GM23338 (cell line): ENCODE measurements at regions not wholly inside any gene's neighbourhood (a gene's known extent, or its start where the extent isn't known, plus 50 kb on each side); places are given as distances from the start of the nearest gene placed in this dataset.

Source experiments
- ATAC-seq: fragments of 200-7000 bp; cut with Tn5 transposase; 3 replicates; pipeline ENCODE4 v1.9.1; 2020
- DNase-seq: peaks from one replicate; pipeline ENCODE4 v3.0.0-alpha.2; 2015; ENCODE audit warnings: low spot score
- H2AFZ ChIP-seq: fragments of 200-600 bp; sonication (generic); 2 replicates; pipeline ENCODE4 v1.8.0; 2016; ENCODE audit warnings: antibody characterized with exemption, mild to moderate bottlenecking, moderate library complexity
- H3F3A ChIP-seq: fragments of 200-600 bp; sonication (generic); replicated peaks from 2 replicates; pipeline ENCODE4 v1.8.0; 2017; ENCODE audit warnings: antibody characterized with exemption, mixed run types, low read depth
- H3K27ac ChIP-seq: fragments of 200-600 bp; sonication (generic); 2 replicates; pipeline ENCODE4 v1.6.1; 2016; ENCODE audit warnings: low read depth
- H3K27me3 ChIP-seq: fragments of 200-600 bp; sonication (generic); 2 replicates; pipeline ENCODE4 v1.8.0; 2016; ENCODE audit warnings: mild to moderate bottlenecking, mixed run types, moderate library complexity; ENCODE audit not compliant: insufficient read depth
- H3K36me3 ChIP-seq: fragments of 200-600 bp; sonication (generic); 2 replicates; pipeline ENCODE4 v1.8.0; 2016; ENCODE audit warnings: mild to moderate bottlenecking; ENCODE audit not compliant: insufficient read depth
- H3K4me1 ChIP-seq: fragments of 200-600 bp; sonication (generic); 2 replicates; pipeline ENCODE4 v1.8.0; 2016; ENCODE audit warnings: mild to moderate bottlenecking, moderate library complexity; ENCODE audit not compliant: insufficient read depth
- H3K4me2 ChIP-seq: fragments of 200-600 bp; sonication (generic); 2 replicates; pipeline ENCODE4 v1.7.1; 2017; ENCODE audit warnings: mixed run types
- H3K4me3 ChIP-seq: fragments of 200-600 bp; sonication (generic); 2 replicates; pipeline ENCODE4 v1.6.1; 2016; ENCODE audit warnings: mixed run types
- H3K79me2 ChIP-seq: fragments of 200-600 bp; sonication (generic); replicated peaks from 2 replicates; pipeline ENCODE4 v1.8.0; 2017; ENCODE audit warnings: mild to moderate bottlenecking; ENCODE audit not compliant: insufficient read depth
- H3K9me2 ChIP-seq: fragments of 200-600 bp; sonication (generic); 2 replicates; pipeline ENCODE4 v1.8.0; 2017; ENCODE audit not compliant: insufficient read depth
- H4K20me1 ChIP-seq: fragments of 200-600 bp; sonication (generic); replicated peaks from 2 replicates; pipeline ENCODE4 v1.8.0; 2017; ENCODE audit warnings: mild to moderate bottlenecking; ENCODE audit not compliant: insufficient read depth
- H3K27ac Mint-ChIP-seq: 2 replicates; pipeline ENCODE4 v1.8.0; 2020; ENCODE audit warnings: inconsistent platforms, mild to moderate bottlenecking, moderate library complexity, mixed read lengths
- H3K27me3 Mint-ChIP-seq: 3 replicates; pipeline ENCODE4 v1.8.0; 2022; ENCODE audit warnings: low read depth, mild to moderate bottlenecking, moderate library complexity, mixed read lengths, inconsistent platforms; ENCODE audit not compliant: insufficient read depth, poor library complexity
- H3K36me3 Mint-ChIP-seq: 3 replicates; pipeline ENCODE4 v1.8.0; 2021; ENCODE audit warnings: low read depth, mild to moderate bottlenecking, inconsistent platforms, moderate library complexity, mixed read lengths
- H3K4me1 Mint-ChIP-seq: 3 replicates; pipeline ENCODE4 v1.8.0; 2020; ENCODE audit warnings: mild to moderate bottlenecking, inconsistent platforms, mixed read lengths
- H3K4me3 Mint-ChIP-seq: 3 replicates; pipeline ENCODE4 v1.8.0; 2021; ENCODE audit warnings: moderate library complexity, mild to moderate bottlenecking, inconsistent platforms, mixed read lengths
- H3K9me3 Mint-ChIP-seq: 3 replicates; pipeline ENCODE4 v1.8.0; 2020; ENCODE audit warnings: moderate library complexity, mild to moderate bottlenecking, inconsistent platforms, mixed read lengths
- JUNB ChIP-seq: IDR thresholded peaks from one replicate; pipeline ENCODE4 v1.6.1; 2016; ENCODE audit warnings: antibody characterized with exemption; ENCODE audit not compliant: unreplicated experiment
- NANOG ChIP-seq: IDR thresholded peaks from 2 replicates; pipeline ENCODE4 v1.6.1; 2016; ENCODE audit warnings: antibody characterized with exemption, borderline replicate concordance
- STAT1 ChIP-seq: IDR thresholded peaks from one replicate; pipeline ENCODE4 v1.6.1; 2016; ENCODE audit warnings: antibody characterized with exemption; ENCODE audit not compliant: unreplicated experiment
- ZNF114 ChIP-seq: fragments of 250-450 bp; sonication (Bioruptor Pico); IDR thresholded peaks from 2 replicates; pipeline ENCODE4 v1.5.0; 2020; ENCODE audit warnings: mild to moderate bottlenecking, moderate library complexity
- ZNF331 ChIP-seq: fragments of 250-450 bp; sonication (Bioruptor Pico); IDR thresholded peaks from 2 replicates; pipeline ENCODE4 v1.5.0; 2020; ENCODE audit warnings: low read depth, mild to moderate bottlenecking, moderate library complexity
- TF ChIP-seq, protein P1 (sequence below): fragments of 250-450 bp; sonication (Bioruptor Pico); IDR thresholded peaks from 2 replicates; pipeline ENCODE4 v1.5.0; 2020; ENCODE audit warnings: mild to moderate bottlenecking, moderate library complexity
- TF ChIP-seq, protein P2 (sequence below): IDR thresholded peaks from 2 replicates; pipeline ENCODE4 v1.6.1; 2016; ENCODE audit warnings: antibody characterized with exemption
- TF ChIP-seq, protein P3 (sequence below): IDR thresholded peaks from one replicate; pipeline ENCODE4 v1.6.1; 2018; ENCODE audit warnings: antibody characterized with exemption; ENCODE audit not compliant: unreplicated experiment

DNA sequence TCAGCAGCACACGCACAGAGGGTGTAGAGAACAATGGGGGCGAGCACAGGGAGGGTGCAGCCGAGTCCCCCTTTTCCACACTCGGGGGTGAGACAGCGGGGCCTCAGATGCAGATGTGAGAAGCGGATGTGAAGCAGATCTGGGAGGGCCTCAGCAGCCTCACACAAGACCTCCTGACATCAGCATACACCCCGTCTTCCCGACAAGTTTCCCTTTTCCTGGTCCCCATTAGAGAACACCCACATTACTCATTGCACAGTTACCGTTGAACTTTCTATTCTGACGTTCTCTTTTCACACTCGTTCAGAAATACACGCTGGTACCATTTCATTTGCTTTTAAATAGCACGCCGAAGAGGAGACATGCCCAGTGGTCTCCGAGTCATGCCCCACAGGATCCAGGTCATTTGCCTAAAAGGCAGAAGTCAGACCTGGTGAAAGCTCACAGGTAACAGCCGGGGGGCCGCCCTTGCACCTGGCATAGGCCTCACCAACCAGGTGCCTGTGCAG is 129.5 kb upstream of the ID2 start (continued):
- TF ChIP-seq, protein P1, sequence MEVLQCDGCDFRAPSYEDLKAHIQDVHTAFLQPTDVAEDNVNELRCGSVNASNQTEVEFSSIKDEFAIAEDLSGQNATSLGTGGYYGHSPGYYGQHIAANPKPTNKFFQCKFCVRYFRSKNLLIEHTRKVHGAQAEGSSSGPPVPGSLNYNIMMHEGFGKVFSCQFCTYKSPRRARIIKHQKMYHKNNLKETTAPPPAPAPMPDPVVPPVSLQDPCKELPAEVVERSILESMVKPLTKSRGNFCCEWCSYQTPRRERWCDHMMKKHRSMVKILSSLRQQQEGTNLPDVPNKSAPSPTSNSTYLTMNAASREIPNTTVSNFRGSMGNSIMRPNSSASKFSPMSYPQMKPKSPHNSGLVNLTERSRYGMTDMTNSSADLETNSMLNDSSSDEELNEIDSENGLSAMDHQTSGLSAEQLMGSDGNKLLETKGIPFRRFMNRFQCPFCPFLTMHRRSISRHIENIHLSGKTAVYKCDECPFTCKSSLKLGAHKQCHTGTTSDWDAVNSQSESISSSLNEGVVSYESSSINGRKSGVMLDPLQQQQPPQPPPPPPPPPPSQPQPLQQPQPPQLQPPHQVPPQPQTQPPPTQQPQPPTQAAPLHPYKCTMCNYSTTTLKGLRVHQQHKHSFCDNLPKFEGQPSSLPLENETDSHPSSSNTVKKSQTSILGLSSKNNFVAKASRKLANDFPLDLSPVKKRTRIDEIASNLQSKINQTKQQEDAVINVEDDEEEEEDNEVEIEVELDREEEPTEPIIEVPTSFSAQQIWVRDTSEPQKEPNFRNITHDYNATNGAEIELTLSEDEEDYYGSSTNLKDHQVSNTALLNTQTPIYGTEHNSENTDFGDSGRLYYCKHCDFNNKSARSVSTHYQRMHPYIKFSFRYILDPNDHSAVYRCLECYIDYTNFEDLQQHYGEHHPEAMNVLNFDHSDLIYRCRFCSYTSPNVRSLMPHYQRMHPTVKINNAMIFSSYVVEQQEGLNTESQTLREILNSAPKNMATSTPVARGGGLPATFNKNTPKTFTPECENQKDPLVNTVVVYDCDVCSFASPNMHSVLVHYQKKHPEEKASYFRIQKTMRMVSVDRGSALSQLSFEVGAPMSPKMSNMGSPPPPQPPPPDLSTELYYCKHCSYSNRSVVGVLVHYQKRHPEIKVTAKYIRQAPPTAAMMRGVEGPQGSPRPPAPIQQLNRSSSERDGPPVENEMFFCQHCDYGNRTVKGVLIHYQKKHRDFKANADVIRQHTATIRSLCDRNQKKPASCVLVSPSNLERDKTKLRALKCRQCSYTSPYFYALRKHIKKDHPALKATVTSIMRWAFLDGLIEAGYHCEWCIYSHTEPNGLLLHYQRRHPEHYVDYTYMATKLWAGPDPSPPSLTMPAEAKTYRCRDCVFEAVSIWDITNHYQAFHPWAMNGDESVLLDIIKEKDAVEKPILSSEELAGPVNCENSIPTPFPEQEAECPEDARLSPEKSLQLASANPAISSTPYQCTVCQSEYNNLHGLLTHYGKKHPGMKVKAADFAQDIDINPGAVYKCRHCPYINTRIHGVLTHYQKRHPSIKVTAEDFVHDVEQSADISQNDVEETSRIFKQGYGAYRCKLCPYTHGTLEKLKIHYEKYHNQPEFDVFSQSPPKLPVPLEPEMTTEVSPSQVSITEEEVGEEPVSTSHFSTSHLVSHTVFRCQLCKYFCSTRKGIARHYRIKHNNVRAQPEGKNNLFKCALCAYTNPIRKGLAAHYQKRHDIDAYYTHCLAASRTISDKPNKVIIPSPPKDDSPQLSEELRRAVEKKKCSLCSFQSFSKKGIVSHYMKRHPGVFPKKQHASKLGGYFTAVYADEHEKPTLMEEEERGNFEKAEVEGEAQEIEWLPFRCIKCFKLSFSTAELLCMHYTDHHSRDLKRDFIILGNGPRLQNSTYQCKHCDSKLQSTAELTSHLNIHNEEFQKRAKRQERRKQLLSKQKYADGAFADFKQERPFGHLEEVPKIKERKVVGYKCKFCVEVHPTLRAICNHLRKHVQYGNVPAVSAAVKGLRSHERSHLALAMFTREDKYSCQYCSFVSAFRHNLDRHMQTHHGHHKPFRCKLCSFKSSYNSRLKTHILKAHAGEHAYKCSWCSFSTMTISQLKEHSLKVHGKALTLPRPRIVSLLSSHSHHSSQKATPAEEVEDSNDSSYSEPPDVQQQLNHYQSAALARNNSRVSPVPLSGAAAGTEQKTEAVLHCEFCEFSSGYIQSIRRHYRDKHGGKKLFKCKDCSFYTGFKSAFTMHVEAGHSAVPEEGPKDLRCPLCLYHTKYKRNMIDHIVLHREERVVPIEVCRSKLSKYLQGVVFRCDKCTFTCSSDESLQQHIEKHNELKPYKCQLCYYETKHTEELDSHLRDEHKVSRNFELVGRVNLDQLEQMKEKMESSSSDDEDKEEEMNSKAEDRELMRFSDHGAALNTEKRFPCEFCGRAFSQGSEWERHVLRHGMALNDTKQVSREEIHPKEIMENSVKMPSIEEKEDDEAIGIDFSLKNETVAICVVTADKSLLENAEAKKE (CRISPR knock-in tag) = no peak
- TF ChIP-seq, protein P2, sequence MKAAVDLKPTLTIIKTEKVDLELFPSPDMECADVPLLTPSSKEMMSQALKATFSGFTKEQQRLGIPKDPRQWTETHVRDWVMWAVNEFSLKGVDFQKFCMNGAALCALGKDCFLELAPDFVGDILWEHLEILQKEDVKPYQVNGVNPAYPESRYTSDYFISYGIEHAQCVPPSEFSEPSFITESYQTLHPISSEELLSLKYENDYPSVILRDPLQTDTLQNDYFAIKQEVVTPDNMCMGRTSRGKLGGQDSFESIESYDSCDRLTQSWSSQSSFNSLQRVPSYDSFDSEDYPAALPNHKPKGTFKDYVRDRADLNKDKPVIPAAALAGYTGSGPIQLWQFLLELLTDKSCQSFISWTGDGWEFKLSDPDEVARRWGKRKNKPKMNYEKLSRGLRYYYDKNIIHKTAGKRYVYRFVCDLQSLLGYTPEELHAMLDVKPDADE = no peak
- TF ChIP-seq NANOG = no peak

DNA sequence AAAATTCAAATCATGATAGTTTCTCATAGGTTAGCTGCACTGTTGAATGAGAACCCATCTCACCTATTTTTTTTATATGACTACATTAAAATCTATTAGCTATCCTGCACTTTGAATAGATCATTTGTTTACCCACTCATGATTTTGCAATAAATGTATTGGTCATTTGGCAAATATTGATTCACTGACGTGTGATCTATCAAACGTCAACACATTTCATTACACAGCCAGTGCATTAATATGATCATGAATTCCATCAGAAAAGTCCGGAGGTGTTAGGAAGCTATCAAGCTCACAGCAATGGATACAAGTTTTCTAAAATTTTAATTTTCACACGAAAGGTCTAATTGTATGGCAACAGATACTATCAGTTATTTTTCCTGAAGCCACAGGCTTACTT is 128.2 kb upstream of the ID2 start:
- peaks cover 9% of the 10 kb centered on the region; the same call in 2 of the 3 replicates for H3K4me1 Mint-ChIP-seq
- TF ChIP-seq, protein P3, sequence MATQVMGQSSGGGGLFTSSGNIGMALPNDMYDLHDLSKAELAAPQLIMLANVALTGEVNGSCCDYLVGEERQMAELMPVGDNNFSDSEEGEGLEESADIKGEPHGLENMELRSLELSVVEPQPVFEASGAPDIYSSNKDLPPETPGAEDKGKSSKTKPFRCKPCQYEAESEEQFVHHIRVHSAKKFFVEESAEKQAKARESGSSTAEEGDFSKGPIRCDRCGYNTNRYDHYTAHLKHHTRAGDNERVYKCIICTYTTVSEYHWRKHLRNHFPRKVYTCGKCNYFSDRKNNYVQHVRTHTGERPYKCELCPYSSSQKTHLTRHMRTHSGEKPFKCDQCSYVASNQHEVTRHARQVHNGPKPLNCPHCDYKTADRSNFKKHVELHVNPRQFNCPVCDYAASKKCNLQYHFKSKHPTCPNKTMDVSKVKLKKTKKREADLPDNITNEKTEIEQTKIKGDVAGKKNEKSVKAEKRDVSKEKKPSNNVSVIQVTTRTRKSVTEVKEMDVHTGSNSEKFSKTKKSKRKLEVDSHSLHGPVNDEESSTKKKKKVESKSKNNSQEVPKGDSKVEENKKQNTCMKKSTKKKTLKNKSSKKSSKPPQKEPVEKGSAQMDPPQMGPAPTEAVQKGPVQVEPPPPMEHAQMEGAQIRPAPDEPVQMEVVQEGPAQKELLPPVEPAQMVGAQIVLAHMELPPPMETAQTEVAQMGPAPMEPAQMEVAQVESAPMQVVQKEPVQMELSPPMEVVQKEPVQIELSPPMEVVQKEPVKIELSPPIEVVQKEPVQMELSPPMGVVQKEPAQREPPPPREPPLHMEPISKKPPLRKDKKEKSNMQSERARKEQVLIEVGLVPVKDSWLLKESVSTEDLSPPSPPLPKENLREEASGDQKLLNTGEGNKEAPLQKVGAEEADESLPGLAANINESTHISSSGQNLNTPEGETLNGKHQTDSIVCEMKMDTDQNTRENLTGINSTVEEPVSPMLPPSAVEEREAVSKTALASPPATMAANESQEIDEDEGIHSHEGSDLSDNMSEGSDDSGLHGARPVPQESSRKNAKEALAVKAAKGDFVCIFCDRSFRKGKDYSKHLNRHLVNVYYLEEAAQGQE = no peak
- no peak for TF ChIP-seq STAT1
- TF ChIP-seq ZNF114 (CRISPR knock-in tag) = no peak
- no peak for TF ChIP-seq JUNB
- TF ChIP-seq ZNF331 (CRISPR knock-in tag) = no peak

More for the DNA sequence above, 128.2 kb upstream of the ID2 start:
- Histone ChIP-seq H3K9me2 (peaks cover 6% of the 10 kb centered on the region; the same call in 1 of the 2 replicates), H3K4me1 (no peaks in the 10 kb centered on the region), H3F3A (no peaks in the 10 kb centered on the region), H3K27me3 (no peaks in the 10 kb centered on the region), H3K79me2 (no peaks in the 10 kb centered on the region), H3K4me2 (no peak overlapping the region), H3K36me3 (no peaks in the 10 kb centered on the region), H3K4me3 (no peak overlapping the region), H4K20me1 (no peaks in the 10 kb centered on the region), H3K27ac (no peak overlapping the region), H2AFZ (no peak overlapping the region)
- Mint-ChIP-seq H3K9me3 (peaks cover 6% of the 10 kb centered on the region; the same call in 1 of the 3 replicates), H3K27me3 (peaks cover 8% of the 10 kb centered on the region), H3K4me3 (no peak overlapping the region), H3K27ac (no peak overlapping the region), H3K36me3 (peaks cover 3% of the 10 kb centered on the region; the same call in 2 of the 3 replicates)
- DNase-seq (no peak), ATAC-seq (no peak)
